IPS-20b (cell line): ENCODE measurements at regions not wholly inside any gene's neighbourhood (a gene's known extent, or its start where the extent isn't known, plus 50 kb on each side); places are given as distances from the start of the nearest gene placed in this dataset.
A peak's percentile ranks its signal among the peaks of the same experiment; 100 is the strongest.

Experiments used
- H3K27ac ChIP-seq: one replicate; pipeline ENCODE4 v1.5.1; 2013; ENCODE audit warnings: low read length
- H3K27me3 ChIP-seq: 2 replicates; pipeline ENCODE4 v1.6.1; 2013; ENCODE audit warnings: mild to moderate bottlenecking, low read length, inconsistent platforms; ENCODE audit not compliant: insufficient read depth
- H3K36me3 ChIP-seq: 2 replicates; pipeline ENCODE4 v1.6.1; 2013; ENCODE audit warnings: low read depth, mild to moderate bottlenecking, inconsistent platforms, low read length, moderate library complexity; ENCODE audit not compliant: insufficient read depth
- H3K4me1 ChIP-seq: 2 replicates; pipeline ENCODE4 v1.6.1; 2013; ENCODE audit warnings: mild to moderate bottlenecking, control low read depth, inconsistent platforms, low read length, moderate library complexity; ENCODE audit not compliant: insufficient read depth
- H3K4me3 ChIP-seq: 2 replicates; pipeline ENCODE4 v1.5.1; 2013; ENCODE audit warnings: mild to moderate bottlenecking, low read length, inconsistent platforms
- H3K9ac ChIP-seq: 2 replicates; pipeline ENCODE4 v1.6.1; 2013; ENCODE audit warnings: low read depth, mild to moderate bottlenecking, inconsistent platforms, low read length, moderate library complexity
- H3K9me3 ChIP-seq: 2 replicates; pipeline ENCODE4 v1.6.1; 2013; ENCODE audit warnings: mild to moderate bottlenecking, low read depth, low read length, inconsistent platforms; ENCODE audit not compliant: insufficient read depth

DNA sequence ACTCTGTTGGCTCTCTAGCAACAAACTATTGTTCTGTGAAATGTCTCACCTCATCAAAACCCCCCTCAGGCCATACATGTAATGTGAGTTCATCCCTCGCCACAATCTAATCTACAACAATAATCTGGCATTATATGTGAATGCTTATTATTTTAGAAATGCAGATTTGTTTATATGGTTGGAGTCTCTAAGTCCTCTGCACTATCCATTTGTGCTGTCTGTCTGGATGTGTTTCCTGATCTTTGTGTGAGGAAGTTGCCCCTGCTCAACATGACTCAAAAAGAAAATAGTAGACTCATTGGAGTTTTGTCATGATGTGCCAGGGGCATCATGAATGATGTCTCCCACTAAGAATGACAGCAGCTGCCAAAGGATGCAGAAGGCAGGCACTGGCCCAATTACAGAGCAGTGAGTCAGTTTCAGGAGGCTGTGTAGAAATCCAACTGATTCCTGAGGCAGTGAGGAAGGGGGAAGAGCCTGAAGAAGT is 161.6 kb upstream of the PDZRN3 start:
- Histone ChIP-seq H3K27me3 (no peaks in the 10 kb centered on the region), H3K4me1 (peaks cover 2% of the 10 kb centered on the region; the same call in 1 of the 2 replicates), H3K4me3 (no peak overlapping the region), H3K36me3 (no peaks in the 10 kb centered on the region), H3K9me3 (no peaks in the 10 kb centered on the region), H3K9ac (no peak overlapping the region), H3K27ac (no peak overlapping the region)

DNA sequence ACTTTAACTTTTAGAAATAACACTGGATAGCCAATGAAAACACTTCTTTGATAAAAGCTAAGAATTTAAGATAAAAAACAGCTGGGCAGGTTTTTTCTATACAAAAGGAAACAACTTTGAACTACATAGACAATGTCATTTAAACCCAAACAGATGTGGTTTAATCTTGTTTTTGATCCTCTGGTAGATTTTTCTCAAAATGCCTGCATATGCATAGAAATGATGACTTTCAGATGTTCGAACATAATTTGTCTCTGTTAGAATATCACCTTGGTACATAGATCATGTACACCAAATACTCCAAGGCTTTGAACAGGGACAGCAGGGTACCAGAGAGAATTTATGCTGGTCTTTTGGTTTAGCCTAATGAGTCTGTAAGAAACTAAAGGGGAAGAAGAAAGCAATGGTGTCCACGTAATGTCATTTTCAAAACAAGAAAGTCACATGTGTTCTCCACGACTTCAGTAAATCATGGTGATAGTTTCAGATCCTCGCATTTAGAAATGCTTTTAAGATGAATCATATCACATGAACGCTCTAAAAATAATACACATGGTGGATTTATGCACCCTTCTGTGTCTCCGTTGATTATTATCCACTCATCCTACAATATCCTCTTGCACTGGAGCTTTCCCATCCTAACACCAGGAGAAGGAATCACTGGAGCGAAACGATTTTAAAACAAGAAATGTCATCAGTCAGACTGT is 160.1 kb upstream of the PDZRN3 start:
- Histone ChIP-seq H3K27me3 (no peaks in the 10 kb centered on the region), H3K4me1 (peaks cover 3% of the 10 kb centered on the region; the same call in 1 of the 2 replicates), H3K9ac (no peak overlapping the region), H3K4me3 (no peak overlapping the region), H3K9me3 (no peaks in the 10 kb centered on the region), H3K36me3 (no peaks in the 10 kb centered on the region), H3K27ac (no peak overlapping the region)

DNA sequence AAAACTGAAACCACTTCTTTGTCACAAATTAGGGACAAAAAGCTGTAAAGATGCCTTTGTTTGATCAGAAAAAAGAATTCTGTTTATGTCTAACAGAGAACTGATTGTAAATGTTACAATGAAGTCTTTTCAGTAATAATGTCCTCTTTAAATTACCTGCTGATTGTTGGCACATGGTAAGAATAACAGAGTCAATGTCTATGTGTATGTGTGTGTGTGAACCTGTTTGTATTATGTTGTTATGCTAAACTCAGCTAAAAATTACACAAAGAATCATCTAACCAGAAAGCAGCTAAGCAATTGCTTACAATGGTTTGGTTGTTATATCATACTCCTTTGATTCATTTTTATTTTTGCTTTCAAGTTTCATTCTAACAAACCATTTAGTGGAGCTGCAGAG is 159.1 kb upstream of the PDZRN3 start:
- H3K4me1 ChIP-seq, result peaks cover 7% of the 10 kb centered on the region; the same call in 1 of the 2 replicates
- H3K27me3 ChIP-seq, result no peaks in the 10 kb centered on the region
- H3K4me3 ChIP-seq, result no peak overlapping the region
- no peaks in the 10 kb centered on the region for H3K9me3 ChIP-seq
- no peaks in the 10 kb centered on the region for H3K36me3 ChIP-seq
- H3K9ac ChIP-seq, result no peak overlapping the region
- H3K27ac ChIP-seq, result no peak overlapping the region

DNA sequence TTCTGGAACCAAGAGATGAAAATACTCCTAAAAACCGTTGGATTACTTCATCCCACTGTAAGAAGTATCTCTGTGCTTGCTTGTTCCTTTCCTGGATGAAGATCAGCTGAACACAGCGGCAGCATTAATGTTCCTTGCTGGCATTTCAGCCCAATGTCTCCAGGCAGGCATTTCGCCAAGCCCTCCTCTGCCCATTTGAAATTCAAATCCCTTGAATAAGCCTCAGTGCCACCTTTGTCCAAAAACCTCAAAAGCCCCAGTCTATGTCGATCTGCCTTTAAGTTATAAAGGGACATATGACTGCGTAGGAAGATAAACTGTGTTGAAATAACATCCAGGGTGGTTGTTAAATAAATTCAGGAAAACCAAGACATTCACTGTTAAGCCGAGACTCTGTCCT is 156.8 kb upstream of the PDZRN3 start:
- Histone ChIP-seq H3K4me1 (peaks cover 7% of the 10 kb centered on the region; the same call in 1 of the 2 replicates), H3K36me3 (no peaks in the 10 kb centered on the region), H3K9ac (no peak overlapping the region), H3K4me3 (no peak overlapping the region), H3K27ac (no peak overlapping the region), H3K9me3 (no peaks in the 10 kb centered on the region), H3K27me3 (no peaks in the 10 kb centered on the region)

DNA sequence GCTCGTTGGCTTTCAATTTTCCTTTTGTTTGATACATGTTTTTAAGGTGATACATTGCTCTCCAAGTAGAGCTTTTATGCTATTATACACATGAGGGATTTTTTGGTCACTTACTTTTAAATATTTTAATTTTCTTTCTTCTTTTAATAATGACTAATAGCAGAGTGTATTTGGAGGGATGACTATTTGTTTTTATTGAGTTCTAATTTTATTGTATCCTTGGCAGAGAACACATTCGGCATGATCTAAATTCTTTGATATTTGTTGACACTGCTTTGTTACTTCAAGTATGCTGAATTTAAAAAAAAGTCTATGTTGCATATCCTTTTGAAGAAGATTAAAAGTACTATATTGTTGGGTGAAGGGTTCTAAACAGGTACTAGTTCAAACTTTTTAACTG is 149.9 kb upstream of the PDZRN3 start:
- H3K4me1 ChIP-seq, result peaks cover 4% of the 10 kb centered on the region; the same call in 1 of the 2 replicates
- no peak overlapping the region for H3K27ac ChIP-seq
- no peak overlapping the region for H3K9ac ChIP-seq
- H3K36me3 ChIP-seq, result no peaks in the 10 kb centered on the region
- H3K27me3 ChIP-seq, result no peaks in the 10 kb centered on the region
- H3K4me3 ChIP-seq, result no peak overlapping the region
- H3K9me3 ChIP-seq, result no peaks in the 10 kb centered on the region

DNA sequence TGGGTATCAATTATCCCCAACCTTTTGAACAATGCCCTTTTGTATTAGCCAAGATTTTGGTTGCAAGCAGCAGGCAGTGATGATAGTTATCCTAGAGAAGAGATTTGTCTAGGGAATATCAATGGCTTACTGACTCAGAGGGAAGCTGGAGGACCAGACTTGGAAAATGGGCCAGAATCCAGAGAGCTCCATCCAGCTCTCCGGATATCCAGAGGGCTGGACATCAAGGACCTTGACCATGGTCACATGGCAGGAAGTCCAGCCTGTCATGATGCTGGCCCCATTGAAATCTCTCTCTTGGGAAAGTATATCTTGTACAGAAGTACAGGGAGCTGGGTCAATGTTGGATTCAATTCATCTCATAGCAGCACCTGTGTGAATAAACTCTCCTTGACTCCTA is 148.5 kb upstream of the PDZRN3 start:
- Histone ChIP-seq H3K9me3 (no peaks in the 10 kb centered on the region), H3K4me1 (no peaks in the 10 kb centered on the region), H3K36me3 (no peaks in the 10 kb centered on the region), H3K9ac (no peak overlapping the region), H3K4me3 (no peak overlapping the region), H3K27ac (no peak overlapping the region), H3K27me3 (no peaks in the 10 kb centered on the region)

DNA sequence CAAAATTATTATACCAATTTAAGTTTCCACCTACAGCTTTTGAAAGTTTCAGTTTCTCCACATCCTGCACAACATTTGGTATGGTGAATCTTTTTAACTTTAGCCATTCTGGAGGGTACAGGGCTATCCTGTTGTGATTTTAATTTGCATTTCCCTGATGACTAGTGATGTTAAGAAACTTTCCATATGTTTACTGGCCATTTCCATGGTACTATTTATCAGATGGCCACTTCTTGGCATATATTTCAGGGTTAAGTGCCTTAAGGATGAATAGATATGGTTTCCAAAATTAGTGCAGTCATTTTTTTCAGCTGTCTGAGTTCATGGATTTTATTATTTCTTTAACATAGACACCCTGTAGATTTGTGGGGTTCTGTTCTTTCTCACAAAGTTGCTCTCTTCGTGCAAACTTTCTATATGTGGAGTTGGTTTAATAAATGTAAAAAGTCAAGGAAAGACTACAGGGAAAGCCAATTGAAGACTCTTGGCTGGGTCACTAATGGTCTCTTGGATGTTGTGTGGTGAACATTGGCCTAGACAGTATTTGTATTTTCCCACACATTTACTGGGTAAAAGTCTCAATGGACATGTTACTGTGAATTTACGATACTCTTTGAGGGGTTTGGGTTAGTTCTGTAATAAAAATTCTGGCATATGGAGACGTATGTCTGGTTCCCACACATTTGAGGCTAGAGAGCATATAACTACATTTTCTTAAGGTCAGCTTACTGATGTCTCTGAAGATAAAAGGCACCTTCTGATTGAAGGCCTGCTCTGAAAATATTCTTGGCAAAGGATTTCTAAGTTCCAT is 147.5 kb upstream of the PDZRN3 start:
- no peak overlapping the region for H3K9ac ChIP-seq

DNA sequence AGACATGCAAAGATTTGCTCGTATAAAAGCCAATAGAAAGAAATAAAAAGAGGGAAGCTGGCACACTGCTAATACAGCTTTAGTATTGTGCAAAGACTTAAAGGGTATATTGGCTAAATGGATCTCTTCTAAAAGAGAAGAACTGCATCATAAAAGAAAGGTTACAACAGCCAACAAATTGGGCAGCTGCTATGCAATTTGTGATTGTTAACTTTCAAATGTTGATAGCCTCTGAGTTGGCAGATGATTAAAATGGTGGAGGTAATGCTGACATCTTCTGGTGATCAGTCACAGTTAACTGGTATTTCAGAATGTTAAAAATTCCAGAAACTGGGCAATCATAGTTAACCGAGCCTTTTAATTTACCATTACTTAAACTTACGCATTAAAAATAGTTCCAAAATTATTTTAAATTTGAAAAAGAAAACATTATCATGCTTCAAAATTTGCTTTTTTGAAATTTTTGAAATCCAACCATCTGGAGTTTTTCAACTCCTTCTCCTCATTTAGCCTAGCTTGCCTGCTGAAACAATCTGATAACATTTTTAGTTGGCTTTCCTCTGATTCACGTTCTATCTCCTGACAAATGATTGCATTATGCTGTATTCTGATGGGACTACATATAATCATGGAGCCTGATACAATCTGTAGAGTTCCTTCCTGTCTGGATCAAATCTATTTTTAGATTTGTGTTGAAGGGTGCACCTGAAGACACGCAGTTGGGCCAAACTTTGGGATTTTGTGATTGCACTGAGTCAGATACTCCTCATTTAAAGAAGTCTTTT is 144.0 kb upstream of the PDZRN3 start:
- H3K27ac ChIP-seq, result no peak overlapping the region
- no peaks in the 10 kb centered on the region for H3K36me3 ChIP-seq
- H3K27me3 ChIP-seq, result no peaks in the 10 kb centered on the region
- H3K4me3 ChIP-seq, result no peak overlapping the region
- H3K4me1 ChIP-seq, result peaks cover 20% of the 10 kb centered on the region; the same call in 1 of the 2 replicates
- no peak overlapping the region for H3K9ac ChIP-seq
- no peaks in the 10 kb centered on the region for H3K9me3 ChIP-seq

More for the DNA sequence above, 147.5 kb upstream of the PDZRN3 start:
- Histone ChIP-seq H3K9me3 (no peaks in the 10 kb centered on the region), H3K27ac (no peak overlapping the region), H3K4me3 (no peak overlapping the region), H3K4me1 (peaks cover 5% of the 10 kb centered on the region; the same call in 1 of the 2 replicates), H3K27me3 (no peaks in the 10 kb centered on the region), H3K36me3 (no peaks in the 10 kb centered on the region)

DNA sequence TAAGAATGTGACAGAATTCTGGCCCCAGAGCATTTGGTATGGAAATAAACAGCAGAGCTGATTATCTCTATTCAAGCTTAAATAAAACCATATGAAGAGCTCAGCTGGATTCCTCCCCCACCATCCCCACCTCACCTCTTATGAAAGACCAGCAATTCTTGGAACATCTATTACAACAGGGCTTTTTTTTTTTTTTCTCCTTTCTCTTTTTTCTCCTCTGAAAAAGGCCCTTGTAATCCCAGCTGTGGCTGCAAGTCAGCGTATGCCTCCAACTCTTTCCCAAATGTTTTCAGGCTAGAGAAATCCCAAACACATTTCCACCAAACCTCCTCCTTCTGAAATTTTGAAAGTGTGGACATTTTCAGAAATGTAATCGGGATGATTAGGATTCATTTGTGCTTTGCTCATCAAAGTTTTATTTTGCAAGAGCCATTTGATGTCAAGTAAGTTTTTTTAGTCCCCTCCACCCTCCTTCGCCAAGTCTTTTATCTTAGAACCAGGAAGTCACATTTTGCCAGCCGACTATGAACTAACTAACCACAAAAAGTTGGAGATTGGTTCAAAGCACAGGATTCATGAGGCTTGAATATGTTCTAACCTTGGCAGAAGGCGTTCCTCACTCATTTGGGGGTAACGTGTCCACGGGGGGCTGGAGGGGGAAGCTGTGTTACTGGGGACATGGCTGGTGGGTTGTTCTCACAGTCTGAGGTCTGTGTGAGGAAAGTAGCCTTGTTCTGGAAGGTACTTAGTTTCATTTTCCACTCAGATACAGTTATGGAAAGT is 142.0 kb upstream of the PDZRN3 start:
- H3K27ac ChIP-seq, result peak overlapping the region; percentile 72
- H3K9me3 ChIP-seq, result no peaks in the 10 kb centered on the region
- no peaks in the 10 kb centered on the region for H3K27me3 ChIP-seq
- H3K4me3 ChIP-seq, result no peak overlapping the region
- peak overlapping the region; percentile 9; the same call in 1 of the 2 replicates for H3K9ac ChIP-seq
- no peaks in the 10 kb centered on the region for H3K36me3 ChIP-seq
- peaks cover 37% of the 10 kb centered on the region for H3K4me1 ChIP-seq

DNA sequence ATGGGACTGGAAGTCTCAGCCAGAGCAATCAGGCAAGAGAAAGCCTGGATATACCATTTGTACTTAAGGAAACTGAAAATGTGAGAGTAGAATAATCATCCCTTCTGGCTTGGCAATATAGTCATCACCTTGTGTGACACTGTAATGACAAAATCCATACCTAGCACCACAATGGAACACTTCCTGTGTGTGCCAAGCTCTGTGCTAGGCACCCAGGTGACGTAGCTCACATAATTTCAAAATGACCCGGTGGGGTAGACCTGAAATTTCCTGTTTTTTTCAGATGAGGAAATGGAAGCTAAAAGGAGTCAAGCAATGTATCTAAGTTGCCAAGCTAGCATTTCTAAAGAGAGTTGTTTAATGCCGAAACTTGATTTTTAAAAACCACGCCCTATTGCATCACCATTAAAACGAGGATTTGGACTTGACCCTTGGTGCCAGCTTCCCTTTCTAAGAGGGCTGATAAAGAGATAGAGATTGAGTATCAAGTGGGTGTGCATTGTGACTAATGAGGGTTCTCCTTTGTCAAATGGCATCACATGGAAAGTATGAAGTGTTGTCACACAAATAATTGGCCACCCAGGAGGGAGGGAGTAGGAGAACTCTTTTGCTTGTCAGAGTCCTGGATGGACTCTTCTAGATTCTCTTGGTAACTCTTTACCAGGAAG is 141.3 kb upstream of the PDZRN3 start:
- H3K36me3 ChIP-seq, result no peaks in the 10 kb centered on the region
- no peak overlapping the region for H3K27ac ChIP-seq
- H3K9ac ChIP-seq, result no peak overlapping the region
- H3K9me3 ChIP-seq, result no peaks in the 10 kb centered on the region
- H3K27me3 ChIP-seq, result no peaks in the 10 kb centered on the region
- H3K4me3 ChIP-seq, result no peak overlapping the region
- peaks cover 37% of the 10 kb centered on the region for H3K4me1 ChIP-seq
